Dedifferentiated amniotic fluid mesenchymal stem cell (primary cell): ENCODE measurements at regions not wholly inside any gene's neighbourhood (a gene's known extent, or its start where the extent isn't known, plus 50 kb on each side); places are given as distances from the start of the nearest gene placed in this dataset.
"Not testable (repeated sequence)": the region's sequence is repeated elsewhere in the genome, so short reads cannot be mapped to it uniquely, and the experiment has no call there.

Source experiments
- DNase-seq: peaks from one replicate; pipeline ENCODE4 v3.0.0-alpha.2; 2016; ENCODE audit errors: extremely low spot score

DNA sequence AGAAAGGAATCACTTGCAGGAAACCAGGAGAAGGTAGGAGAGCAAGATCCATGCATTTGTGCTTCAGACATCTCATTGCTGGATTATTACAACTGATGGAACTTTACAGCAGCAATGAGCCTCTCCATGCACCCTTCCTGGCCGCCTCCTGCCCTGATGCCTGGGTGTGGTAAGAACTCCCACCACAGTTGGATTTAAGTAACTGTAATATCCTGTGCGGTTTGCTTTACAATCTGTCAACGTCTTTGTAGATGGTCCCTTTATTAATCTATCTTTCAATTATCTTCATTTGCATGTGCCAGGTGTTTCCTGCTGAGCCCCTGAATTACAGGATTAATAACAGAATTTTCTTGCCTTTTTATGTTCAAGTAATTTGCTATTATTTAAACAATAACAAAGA, 1300.5 kb upstream of the TMEM132C start:
- no peak for DNase-seq

DNA sequence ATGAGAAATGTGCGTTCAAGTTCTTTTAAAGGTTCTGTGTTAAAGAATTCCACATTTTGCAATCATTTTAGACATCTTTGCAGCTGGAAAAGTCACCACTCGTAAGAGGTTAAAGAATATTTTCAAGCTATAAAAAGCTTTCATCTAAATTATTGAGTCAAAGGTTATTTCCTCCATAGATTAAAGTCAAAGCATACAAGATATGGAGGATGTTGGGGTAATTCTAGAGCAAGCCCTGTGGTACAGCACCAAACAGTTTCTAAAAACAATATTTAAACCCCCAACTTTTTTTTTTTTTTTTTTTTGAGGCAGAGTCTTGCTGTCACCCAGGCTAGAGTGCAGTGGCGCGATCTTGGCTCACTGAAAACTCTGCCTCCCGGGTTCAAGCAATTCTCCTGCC, 1299.8 kb upstream of the TMEM132C start:
- DNase-seq = no peak

DNA sequence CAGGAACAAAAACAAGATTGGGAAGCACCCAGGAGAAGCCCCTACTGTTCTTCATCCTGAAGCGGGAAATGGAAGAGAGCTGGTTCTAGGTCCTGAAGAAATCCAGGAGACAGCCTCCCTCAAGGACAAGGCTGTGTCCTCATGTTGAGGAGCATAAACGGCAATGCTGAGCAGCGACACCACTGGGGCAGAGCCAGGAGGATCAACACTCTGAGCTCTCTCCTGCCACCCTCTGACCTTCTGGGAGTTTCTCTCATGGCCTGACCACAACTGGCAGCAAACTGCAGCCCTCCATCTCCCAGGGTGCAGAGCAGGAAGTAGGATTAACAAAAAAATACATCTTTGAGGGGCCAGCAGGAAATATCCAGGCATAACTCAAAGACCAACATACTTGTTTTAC, 1292.2 kb upstream of the TMEM132C start:
- no peak for DNase-seq

DNA sequence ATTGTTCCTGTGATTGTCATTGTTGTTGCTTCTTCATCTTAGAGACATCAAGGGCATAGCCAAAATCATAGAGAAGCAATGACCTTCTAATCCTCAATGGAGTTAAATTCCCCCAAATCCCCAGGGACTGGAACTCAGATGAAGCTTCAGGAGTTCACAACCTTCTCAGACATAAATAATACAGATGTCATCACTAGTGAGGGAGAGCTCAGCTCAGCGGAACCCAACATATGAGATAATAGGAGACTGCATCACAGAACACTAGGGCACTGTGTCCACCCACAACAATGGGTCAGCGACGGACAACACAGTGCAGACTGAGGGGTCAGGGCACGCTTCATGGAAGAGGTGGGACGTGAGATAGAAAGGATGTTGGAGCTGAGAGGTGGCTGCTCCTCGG, 1290.4 kb upstream of the TMEM132C start:
- DNase-seq = no peak

DNA sequence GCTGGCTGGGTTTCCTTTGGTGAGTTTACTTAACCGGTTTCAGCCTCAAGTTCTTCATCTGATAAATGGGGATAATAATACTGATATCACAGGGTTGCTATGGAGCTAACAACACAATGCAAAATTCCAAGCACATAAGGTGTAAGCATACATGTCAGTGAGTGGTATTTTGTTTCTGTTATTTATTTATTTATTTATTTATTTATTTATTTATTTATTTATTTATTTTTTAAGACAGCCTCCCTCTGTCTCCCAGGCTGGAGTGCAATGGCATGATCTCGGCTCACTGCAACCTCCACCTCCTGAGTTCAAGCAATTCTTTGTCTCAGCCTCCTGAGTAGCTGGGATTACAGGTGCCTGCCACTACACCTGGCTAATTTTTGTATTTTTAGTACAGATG, 1287.4 kb upstream of the TMEM132C start:
- DNase-seq = not testable (repeated sequence)

DNA sequence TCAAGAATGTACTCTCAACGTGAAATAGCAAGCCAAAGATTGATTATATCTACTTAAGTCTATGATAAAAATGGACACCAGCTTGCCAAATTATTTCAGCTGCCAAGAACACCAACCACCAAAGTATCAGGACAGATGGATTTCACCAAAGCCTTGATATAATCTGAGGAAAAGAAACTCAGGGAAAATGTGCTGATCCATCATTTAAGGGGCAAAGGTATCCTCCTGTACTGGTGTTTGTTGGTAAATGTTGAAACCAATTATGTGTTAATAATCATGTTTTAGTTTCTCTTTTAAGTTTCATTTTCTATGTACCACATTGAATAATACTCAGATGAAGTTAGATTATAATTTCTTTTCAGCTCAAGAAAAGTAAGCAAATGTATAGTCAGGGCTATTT, 1284.3 kb upstream of the TMEM132C start:
- DNase-seq = no peak

DNA sequence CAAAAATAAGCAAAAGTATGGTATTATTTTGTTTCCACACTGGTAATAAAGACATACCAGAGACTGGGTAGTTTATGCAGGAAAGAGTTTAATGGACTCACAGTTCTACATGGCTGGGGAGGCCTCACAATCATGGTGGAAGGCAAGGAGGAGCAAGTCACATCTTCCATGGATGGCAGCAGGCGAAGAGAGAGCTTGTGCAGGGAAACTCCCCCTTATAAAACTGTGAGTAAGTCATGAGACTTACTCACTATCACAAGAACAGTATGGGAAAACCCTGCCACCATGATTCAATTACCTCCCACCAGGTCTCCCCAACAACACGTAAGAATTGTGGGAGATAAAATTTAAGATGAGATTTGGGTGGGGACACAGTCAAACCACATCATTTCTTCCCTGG, 1283.2 kb upstream of the TMEM132C start:
- DNase-seq = not testable (repeated sequence)

DNA sequence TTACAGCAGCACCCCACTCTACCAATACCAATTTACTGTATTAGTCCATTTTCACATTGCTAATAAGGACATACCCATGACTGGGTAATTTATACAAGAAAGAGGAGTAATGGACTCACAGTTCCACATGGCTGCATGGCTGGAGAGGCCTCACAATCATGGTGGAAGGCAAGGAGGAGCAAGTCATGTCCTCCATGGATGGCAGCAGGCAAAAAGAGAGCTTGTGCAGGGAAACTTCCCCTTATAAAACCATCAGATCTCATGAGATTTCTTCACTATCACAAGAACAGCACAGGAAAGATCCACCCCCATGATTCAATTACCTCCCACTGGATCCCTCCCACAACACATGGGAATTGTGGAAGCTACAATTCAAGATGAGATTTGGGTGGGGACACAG, 1281.3 kb upstream of the TMEM132C start:
- not testable (repeated sequence) for DNase-seq

DNA sequence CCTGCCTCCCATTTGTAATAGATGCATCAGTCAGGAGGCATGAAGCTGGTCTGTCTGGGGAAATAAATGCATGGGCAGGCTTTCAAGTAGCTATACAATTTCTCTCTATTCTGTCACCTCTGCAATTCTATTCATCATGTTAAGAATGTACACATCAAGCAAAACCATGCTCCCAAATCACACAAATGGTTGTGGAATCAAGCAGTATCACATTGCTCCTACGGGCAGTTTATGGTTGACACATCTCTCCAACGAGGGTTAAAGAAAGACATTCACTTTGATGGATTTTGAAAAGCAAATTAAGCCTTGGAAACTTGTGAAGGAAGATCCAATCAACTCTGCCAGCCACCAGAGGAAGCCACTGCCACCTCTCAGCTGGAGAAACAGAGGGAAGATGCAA, 1277.4 kb upstream of the TMEM132C start:
- DNase-seq = no peak

DNA sequence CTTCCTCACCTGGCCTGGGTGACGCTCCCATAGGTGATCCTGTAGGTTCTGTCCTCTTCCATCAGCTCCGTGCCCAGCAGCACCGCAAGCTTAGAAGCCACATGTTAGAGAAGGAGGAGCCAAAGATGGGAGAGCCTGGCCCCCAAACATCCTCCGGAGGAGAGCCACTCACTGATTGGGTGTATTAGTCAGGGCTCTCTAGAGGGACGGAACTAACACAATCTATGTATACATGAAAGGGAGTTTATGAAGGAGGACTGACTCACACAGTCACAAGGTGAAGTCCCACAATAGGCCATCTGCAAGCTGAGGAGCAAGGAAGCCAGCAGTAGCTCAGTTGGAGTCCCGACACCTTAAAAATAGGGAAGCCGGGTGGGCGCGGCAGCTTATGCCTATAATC, 1273.1 kb upstream of the TMEM132C start:
- DNase-seq = no peak

DNA sequence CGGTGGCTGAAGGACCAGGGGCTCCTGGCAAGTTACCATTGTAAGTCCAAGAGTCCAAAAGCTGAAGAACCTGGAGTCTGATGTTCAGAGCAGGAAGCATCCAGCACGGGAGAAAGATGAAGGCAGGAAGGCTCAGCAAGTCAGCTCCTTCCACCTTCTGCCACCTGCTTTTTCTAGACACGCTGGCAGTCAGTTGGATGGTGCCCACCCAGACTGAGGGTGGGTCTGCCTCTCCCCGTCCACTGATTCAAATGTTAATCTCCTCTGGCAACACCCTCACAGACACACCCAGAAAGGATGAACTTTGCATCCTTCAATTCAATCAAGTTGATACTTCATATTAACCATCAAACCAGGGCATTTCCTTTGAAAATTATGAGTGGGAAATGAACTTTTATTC, 1272.4 kb upstream of the TMEM132C start:
- DNase-seq = no peak

DNA sequence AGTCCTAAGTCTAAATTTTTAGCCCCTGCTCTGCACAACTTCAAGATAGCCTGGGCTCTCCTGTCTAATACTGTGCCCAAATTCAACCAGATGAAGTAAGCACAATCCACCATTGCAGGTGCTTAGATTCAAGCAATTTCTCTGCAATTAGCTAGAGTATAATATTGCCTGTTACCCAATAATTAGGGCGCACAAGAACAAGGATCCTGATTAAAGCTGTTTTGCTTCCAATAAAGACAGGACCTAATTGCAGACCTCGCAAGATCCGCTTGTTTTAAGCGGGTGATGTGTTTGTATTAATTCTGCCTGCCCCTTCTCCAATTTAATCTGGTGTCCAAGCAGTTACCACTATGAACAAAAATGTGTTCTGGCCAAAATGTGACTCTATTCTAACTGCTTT, 1268.9 kb upstream of the TMEM132C start:
- DNase-seq = no peak

DNA sequence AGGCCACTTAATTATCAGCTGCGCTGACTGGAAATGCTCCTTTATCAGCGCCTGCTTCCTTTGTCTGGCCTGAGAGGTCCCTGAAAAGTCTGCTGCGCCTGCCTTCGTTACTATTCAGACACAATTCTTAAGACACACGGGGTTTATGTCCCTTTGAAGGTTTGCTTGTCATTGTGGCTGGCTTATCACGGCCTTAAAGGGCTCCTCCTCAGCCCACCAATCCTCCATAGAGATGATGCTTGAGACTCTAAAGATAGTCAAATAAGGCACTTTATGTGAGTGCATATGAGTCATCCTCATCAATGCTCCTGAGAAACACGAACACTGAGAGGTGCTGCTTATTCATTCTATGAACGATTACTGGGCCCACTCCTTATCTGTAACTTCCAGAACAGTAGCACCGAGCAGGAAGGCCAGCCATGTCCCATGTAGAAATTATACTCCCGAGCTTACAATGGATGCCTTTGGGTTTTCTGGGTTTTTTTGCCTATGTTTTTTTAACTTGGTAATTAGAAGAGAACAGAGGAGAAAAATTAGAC, 1268.2 kb upstream of the TMEM132C start:
- DNase-seq = no peak

DNA sequence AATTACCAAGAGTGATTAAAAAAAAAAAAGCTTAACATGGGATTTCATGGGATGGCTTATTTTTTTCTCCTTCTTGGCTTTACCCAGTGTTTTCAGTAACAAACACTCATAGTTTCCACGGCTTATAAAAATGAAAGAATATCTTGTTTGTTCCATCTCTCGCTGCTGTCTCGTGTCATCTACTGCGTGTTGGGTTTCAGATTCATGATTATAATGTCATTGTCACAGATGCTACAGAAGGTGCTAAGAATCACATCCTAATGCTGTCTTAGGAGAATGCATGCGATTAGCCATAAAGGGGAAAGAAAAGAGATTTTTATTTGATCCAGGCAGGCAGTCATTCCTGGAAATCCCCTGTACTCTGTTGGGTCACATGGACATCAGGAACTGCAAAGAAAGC, 1267.6 kb upstream of the TMEM132C start:
- DNase-seq = no peak

DNA sequence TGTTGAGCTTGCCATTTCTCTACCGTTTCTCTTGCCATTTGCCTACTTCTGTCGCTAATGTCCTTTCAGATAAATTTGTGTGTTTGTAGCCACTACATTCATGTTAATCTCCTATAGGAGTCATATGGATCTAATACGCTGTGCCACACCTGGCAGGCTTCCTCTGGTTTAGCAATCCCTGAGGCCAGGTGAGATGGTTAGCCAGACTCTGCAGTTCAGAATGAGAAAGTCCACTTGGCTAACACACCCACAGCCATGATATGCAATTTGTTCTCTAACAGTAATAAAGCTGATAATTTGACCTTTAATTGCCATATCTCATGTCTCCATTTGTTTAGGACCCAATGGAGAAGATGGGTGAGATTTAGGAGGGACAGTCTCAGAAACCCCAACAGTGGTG, 1261.6 kb upstream of the TMEM132C start:
- DNase-seq = no peak

DNA sequence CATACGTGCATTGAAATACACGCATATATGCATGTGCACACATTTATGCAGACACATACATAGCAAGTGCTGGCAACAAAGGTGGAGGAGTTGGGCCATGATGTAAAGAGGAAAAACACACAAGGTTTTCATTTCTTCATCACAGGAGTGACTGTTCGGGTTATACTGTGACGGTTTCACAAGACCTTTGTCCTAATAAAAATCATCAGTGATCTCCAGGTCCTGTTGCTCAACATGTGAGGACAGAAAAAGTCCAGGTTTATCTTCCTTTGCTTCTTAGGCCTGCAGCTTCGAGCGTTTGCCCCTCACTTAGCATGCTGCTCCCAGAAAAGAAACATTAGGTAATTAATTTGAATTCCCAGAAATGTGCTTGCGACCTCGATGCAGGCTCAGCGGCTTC, 1260.0 kb upstream of the TMEM132C start:
- no peak for DNase-seq

DNA sequence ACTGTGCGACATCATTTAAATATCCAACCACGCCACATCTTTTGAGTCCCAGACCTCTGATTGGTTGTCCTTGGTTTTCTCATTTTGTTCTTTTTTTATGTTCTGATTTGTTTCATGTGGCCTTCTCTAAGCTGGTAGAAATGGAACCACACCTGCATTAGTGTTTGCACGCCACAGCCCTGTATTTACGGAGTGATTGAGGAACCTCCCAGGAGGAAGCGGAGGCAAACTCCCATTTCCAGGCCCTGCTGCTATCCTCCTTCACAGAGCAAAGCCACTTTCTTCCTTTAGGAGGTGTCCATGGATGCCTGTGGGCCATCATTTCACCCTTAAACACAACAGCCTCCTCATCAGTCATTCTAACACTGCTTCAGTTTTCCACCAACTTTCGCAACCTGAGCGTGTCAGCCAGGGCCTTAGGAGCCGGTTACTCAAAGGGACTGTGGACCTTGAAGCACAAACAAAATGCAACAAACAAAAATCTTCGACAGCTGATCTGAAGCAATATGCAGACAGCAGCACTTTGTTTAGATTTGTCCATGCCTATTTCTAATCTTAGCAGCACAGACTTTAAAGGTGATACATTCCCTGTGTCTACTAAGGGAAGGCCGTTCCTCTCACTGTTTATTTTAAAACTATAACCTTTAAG, 1258.1 kb upstream of the TMEM132C start:
- no peak for DNase-seq

DNA sequence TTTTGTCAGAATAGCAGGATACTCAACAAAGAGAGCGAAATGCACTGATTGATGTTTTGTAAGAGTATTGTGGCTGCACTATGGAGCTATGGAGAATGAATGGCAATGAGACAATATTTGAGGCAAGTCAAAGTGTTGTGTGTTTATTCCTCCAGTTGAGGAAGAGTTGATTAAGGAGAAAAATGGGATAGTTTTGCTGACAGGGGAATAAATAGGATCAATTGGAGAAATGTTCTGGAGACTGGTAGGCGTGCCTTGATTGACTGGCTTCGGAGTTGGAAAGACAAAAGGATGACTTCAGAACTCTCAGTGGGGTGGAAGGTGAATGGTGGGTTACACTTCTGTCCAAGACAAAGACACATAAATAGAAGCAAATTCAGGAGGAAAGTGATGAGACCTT, 1254.9 kb upstream of the TMEM132C start:
- no peak for DNase-seq

DNA sequence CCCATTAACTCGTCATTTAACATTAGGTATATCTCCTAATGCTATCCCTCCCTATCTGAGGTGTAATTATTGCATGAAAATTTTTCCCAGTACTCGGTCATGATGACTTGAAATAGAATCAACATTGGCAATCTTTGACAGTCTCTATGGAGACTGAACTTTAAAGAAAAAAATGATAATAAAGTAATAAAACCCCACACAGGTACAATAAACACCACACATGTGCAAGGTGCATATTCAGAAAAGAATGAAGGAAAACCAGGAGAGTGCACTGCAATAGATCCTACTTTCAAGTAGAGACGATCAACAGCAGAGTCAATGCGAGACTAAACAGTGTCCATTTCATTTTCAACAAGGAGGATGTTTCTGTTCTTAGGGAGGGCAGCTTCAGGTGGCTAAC, 1253.8 kb upstream of the TMEM132C start:
- DNase-seq = no peak

DNA sequence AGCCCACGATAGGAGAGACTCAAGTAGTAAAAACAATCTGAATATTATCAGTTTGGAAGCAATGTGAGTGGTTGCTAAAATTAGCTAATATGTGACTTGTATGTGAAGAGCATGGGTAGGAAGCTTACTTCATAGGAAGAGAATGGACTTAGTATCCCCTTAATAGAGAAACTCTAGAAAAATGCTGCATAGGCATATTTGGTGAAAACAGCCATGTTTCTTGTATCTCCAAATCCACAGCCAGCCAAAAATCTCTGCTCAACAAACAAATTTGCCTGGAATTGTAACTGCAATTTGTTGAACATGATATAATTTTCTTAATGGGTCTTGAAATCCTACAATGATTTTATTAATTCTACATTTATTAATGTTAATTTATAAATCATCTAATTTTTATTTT, 1252.9 kb upstream of the TMEM132C start:
- DNase-seq = no peak

DNA sequence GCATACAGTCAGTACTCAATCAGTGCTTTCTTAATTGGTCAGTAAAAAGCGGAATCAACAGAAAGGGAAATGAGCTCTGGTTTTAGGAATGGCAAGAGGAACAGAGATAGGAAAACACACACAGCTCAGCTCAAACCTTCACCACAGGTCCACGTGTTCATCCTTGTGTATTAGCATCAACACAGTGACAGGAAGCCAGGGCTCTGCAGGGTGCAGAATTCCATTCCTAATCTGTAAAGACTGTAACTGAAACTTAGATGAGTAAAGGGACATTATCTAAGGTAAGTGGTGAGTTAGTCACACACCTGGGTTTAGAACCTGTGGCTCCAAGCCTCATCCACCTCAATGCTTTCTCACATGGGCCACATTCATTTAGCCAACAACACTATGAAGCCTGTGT, 1242.2 kb upstream of the TMEM132C start:
- no peak for DNase-seq

DNA sequence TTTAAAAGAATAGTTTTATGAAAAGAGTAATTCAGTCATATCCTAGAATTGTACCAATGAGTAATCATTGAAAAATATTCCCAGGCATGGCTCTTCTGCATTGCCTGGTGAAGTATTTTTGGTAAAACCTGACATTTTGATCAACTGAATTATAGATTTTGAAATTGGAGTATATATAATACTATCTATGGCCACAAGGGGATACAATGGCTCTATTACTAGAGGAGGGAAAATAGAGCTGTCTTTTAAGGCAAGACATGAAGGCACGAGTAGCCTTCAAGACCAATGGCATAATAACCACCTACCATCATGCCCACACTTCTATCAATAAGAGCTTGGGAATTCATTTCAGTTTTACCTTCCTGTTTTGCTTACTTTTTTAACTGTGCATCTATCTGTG, 1241.4 kb upstream of the TMEM132C start:
- no peak for DNase-seq

DNA sequence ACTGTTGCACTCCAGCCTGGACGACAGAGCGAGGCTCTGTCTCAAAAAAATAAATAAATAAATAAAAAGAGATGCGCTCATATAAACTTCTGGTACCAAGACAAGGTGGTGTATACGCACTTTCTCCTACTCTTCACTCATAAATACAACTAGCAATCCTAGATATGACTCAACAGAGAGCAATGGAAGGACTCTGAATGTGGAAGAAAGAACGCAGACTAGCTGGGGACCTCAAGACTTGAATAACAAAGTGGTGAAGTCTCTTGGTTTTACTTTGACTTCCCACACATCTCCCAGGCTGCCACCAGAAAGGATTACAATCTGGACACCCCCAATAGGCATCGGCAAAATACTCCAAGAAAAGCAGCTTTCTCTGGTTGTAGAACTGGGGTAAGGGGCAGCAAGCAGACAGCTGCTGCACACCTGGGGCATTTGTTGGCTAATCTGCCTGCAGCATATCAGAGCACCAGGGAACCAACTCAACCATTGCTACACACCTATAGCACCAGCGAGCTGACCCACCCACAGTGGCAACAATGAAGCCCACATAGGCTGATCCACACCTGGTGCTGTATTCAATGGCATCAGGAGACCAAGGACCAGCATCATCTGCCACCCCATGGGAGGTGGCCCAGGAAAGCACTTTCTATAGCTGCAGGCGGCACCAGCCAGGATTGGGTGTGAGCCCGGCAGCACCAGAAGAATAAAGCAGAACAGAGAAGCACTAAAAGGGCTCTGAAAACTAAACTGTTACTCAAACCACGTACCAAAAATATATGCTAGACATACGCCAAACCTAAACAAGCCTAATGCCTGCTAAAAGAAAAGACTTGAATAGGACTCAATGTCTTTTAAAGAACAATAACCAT, 1231.7 kb upstream of the TMEM132C start:
- no peak for DNase-seq
